Hippocampal formation (tissue), 2 donors: ENCODE measurements at regions not wholly inside any gene's neighbourhood (a gene's known extent, or its start where the extent isn't known, plus 50 kb on each side); places are given as distances from the start of the nearest gene placed in this dataset.

ENCODE experiments used
- DNase-seq, 2 donors: peaks; one replicate each; lab custom pipeline; 2025; lab: John Stamatoyannopoulos, UW

DNA sequence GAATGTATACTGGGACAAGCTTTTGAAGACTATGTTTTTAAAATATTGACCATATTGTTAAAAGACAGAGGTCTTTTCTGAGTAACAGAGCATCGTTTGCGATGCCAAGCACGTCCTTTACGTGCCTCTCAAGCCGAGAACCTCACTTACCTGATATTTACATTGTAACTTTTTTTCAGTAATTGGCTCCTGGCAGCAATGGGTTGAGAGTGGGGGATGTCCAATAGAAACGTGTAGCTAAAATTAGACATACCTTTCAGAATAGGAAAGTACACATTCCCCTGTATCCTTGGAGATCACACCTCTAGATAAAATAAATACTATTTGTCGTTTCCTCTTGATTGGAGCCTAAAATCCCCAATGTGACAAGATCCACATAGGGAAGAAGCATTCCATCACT lies 222.2 kb upstream of the RGS6 start:
- no peak for DNase-seq

GRCh38 chr14:71711125-71711524 lies 221.1 kb upstream of the RGS6 start:
- DNase-seq, result no peak

DNA sequence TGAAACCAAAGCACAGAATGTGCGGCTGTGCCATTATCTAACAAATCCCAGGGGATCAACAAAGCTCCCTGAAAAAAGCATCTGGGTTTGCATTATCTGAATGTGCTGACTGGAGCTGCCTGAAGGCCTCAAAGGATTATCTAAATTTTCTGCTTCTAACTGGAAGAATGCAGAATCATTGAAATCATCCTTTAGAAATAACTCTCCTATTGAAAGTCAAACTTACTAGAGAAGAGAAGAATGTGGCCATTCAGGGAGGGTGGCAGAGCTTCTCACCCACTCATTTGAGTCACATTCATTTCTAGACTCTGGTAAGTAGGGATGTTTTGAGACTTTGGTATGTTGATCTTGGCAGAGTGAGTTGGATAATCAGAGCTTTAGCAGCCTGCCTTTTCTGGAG lies 220.6 kb upstream of the RGS6 start:
- no peak for DNase-seq

- no peak for DNase-seq
Observed at GRCh38 chr14:71712478-71712877, 219.8 kb upstream of the RGS6 start.

GRCh38 chr14:71713016-71713415 lies 219.2 kb upstream of the RGS6 start:
- DNase-seq, result no peak

DNA sequence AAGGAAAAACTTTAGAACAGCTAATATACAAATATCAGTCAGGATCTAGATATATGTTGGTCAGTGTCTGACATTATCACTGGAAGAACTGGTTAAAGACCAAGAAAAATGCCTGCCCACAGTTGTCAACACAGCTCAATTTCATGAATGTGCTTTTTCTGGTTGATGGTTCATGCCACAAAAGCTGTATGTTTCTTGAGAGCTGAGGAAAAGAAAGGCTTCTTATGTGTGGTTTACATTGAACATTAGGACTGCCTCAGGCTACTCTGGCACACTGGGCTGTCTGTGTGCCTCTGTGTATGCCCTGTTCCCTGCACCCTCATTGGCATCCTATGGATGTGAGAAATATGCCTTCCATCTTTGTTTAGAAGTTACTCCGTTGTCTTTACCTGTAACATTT lies 218.8 kb upstream of the RGS6 start:
- no peak for DNase-seq

DNA sequence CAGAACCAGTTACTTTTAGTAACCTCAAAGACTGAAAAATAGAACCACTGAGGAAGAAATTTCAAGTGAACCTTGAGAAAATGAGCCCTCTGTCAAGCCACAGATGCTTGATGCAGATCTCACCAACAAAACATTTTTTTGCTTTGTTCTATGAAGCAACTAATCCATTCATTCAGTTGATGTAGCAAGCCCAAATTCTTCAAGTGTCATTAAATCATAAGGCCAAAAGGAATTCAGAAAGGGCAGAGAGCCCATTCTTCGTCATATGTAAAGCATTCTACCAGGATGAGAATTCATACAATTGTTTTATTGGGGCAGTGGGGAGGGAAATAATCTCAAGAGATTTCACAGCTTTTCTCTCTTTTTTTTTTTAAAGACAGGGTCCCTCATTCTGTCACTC lies 218.0 kb upstream of the RGS6 start:
- no peak for DNase-seq

DNA sequence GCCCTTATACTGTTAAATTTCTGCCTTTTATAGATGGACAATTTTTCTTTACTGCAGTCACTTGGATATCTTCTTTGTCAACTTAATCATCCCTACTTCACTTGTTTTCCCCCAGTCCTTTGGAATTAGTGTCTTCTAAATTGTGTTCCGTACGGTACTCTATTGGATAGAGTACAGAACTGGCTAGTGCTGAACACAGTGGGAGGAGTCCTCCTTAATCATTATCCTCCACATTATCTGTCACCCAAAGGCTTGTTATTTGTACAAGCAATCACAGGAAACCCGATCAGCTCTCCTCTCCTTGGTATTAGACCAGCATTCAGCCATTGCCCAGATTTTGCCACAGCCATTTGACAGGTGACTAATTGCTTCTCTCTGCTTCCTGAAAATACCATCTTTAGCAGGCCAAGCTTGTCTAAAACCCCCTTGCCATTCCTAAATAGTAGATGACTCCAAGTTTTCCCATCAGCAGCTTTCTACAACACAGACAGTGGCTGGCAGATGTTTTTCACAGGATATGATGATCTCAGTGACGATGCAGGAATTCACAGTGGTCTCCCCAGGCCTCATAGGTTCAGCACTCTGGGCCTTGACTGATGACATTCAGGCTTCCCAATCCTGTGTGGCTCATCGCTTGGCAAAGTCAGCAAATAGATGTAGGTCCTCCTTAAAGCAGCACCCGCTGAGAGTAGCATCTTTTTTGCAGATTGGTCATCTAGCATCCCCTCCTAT lies 216.0 kb upstream of the RGS6 start:
- DNase-seq, result no peak

DNA sequence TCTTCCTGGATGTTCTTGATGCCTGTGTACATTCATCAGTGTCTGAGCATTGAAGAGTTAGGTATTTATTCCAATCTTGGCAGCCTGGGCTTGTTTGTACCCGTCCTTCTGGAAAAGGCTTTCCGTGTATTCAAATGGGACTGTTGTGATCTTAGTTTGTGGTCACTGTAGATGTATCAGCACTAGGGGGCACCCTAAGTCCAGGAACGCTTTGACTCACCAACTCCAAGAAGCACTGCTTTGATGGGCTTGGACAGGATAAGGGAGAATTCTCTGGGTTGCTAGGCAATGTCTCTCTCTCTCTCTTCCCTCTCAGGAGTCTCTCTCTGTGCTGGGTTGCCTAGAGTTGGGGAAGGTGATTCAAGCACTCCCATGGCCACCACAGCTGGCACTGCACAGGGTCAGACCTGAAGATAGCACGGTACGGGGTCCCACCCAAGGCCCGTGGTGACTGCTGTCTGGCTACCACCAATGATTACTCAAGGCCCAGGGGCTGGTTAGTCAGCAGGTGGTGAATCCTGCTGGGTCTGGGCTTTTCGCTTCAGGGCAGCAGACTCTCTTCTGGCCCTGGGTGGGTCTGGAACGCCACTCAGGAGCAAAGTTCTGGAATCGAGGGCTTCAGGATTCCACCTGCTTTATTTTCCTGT lies 211.1 kb upstream of the RGS6 start:
- DNase-seq, result peak; percentile 33 to 42

GRCh38 chr14:71721791-71722190 lies 210.4 kb upstream of the RGS6 start:
- no peak for DNase-seq

DNA sequence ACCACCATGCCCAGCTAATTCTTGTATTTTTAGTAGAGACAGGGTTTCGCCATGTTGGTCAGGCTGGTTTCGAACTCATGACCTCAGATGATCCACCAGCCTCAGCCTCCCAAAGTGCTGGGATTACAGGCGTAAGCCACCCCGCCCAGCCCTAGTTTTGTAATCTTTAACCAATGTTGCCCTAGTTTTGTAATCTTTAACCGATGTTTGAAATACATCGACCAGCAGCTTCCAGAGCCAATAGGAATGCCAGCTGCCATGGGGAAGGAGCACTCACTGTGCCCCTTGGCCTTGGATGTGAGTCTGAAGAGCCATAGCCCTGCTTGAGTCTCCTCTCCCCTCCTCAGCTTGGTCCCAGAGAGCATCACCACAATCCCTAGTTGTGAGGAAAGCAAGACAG lies 209.3 kb upstream of the RGS6 start:
- DNase-seq, result no peak

DNA sequence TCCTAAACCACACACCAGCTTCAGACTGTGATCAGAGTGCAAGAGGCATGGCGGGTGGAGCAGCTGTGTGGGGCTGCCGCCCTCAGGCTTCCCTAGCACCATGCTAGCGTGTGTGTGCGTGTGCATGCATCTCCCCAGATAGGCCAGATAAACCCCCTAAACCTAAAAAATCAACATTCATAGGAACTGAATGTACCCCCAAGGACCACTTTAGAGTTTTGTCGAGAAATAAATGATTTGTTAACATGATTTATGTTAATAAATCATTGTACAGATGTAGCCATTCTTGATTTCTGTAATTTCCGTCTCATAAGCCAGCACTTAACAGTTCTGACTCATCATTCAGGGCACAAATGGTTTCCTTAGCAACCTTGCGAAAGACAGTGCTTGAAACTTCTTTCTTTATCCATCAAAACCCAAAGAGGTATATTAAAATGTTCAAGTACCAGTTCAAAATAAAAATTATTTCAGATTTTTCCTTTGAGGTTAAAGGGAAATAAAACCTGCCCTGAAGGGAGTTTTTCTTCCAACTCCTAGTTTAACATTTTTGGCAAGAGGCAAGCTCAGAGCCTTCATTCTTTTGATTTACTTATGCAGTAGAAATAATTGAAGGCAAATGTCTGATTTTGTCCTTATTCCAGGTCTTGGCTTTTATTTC lies 206.2 kb upstream of the RGS6 start:
- no peak for DNase-seq

- no peak for DNase-seq
Observed at GRCh38 chr14:71726580-71727021, 205.6 kb upstream of the RGS6 start.

GRCh38 chr14:71728386-71728785 lies 203.8 kb upstream of the RGS6 start:
- DNase-seq, result no peak

GRCh38 chr14:71729596-71729995 lies 202.6 kb upstream of the RGS6 start:
- DNase-seq, result no peak

DNA sequence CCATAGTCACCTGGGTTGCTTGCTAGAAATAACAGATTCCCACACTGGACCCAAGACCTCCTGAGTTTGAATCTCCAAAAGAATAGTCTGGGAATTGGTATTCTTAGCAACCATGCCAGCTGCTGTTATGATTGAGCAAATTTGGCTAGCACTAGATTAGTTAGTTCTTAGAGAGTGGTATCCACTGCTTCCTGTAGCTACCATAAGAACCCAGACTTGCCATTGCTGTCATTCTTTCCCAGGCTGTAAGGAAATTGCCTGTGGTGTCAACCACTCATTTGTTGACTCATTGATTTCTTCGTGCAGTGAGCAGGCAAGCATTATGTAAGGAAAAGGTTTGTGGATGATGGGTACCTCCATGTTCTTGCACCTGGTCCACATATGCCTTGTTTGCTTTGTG lies 201.8 kb upstream of the RGS6 start:
- no peak for DNase-seq

DNA sequence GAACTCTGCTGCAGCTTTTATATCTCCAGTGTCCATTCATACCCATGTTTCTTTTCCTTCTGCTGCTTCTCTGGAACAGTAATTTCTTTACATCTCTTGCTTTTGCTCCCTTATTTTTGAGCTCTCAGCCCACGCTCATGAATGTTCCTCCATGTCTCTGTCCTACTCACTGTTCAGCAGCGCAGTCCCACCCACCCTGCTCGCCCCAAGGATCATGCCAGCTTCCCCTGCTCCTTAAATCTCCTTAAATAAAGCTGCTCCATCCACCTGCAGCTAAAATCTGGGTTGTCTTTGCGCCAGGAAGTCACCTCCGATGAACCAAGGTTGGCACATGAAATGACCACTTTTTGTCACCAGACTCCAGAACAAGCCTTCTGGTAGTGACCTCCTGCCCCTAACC lies 201.1 kb upstream of the RGS6 start:
- DNase-seq, result no peak

DNA sequence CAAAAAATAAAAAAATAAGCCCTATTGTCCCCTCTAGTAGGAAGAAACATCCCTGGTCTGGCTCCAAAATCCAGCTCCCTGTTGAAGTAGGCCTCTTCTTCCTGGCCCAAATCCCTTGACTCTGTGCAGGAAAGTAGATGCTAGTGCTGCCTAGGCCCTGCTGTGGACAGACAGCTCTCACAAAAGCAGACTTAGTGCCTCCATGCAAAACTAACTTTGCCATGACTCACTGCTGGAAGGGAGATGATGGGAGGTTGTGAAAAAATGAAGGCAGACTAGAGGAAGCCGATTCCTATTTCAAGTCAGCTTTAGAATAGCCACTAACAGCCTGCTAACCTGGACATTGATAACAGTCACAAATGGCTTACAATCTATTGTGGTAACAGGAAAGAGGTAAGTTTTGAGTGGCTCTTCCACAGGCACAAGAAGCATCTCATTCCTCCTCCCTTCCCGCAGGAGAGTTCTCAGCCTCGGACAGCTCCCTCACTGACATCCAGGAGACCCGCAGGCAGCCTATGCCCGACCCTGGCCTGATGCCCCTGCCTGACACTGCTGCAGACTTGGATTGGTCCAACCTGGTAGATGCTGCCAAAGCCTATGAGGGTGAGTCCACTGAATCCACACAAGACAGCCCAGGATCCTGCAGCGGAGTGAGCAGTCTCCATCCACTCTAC lies 198.9 kb upstream of the RGS6 start:
- no peak for DNase-seq

GRCh38 chr14:71734076-71734475 lies 198.2 kb upstream of the RGS6 start:
- DNase-seq, result peak in 1 of 2 donors; percentile 8

- no peak for DNase-seq
Observed at GRCh38 chr14:71734885-71735284, 197.3 kb upstream of the RGS6 start.

GRCh38 chr14:71737760-71738159 lies 194.5 kb upstream of the RGS6 start:
- DNase-seq, result no peak

GRCh38 chr14:71739273-71739990 lies 192.8 kb upstream of the RGS6 start:
- no peak for DNase-seq
